ENCODE measurements at regions not wholly inside any gene's neighbourhood (a gene's known extent, or its start where the extent isn't known, plus 50 kb on each side); places are given as distances from the start of the nearest gene placed in this dataset.
"Not testable (repeated sequence)": the region's sequence is repeated elsewhere in the genome, so short reads cannot be mapped to it uniquely, and the experiment has no call there.

DNA sequence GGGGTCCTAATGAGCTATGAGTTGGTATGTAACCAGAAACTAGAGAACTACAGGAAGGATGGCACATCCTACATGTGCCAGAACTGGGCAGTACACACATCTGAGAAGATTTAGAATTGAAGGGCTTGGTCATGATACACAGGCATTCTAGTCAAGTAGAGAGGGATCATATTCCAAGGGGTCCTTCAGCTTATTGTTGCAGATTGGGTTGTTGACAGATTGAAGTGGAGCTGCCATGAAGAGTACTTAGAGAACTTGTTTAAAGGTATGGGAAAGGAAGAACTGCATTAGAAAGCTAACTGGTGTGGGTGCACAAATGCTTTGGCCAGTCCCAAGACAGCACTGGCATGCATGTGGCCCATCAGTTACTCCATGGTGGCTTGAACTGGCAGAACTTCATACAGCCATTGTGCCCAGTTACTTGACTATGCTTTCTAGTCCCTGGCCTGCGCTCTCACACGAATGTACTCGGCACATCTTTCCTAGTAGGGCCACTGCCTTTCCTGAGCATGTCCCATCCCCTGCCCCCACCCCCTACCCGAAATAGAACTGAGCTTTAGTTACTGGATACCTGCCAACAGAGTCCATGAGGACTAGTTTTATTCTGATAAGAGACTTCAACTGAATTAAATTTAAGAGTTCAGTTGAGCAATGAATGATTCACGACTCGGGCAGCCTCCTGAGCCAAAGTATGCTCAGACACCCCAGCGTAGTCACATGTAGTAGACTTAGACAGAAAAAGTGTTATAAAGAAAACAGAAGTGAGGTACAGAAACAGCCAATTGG is 64.0 kb downstream of the CCNG2 start:
- DNase-seq, result no peak

DNA sequence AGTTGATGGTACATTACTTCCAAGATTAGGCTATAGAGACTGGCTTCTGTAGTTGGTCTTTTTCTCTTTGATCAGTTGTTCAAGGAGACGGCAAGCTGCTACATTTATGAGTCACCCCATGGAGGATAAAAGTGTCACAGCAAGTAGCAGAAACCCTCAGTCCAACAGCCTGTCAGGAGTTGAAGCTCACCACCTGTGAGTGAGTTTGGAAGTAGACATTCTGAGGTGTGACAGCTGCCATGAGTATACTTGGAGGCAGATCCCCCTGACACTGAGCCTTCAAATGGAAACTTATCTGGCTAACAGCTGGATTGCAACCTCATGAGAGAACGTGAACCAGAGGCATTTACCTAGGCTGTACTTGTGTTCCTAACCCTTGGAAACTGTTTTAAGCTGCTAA is 68.0 kb downstream of the CCNG2 start:
- DNase-seq, result no peak

- DNase-seq, result no peak
These were observed 70.1 kb downstream of the CCNG2 start for GRCh38 chr4:77226939-77227705.

DNA sequence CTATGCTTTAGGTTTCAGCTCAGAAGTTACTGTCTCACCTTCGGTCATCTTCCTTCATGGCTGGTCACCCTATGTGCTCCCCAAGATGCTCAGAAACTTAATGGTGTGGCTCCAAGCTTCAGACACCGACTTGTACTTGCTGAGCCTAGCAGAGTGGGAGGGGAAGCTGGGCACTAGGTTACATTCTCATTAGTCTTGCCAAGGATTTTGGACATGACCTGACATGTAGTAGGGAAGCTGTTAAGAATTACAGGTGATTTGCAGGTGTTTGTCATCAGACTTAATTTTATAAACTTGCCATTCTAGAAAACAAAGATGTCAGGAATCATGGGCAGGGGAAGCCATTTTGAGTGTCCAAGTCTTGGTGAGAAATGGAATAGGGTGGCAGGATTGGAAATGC is 72.4 kb downstream of the CCNG2 start:
- no peak for DNase-seq

DNA sequence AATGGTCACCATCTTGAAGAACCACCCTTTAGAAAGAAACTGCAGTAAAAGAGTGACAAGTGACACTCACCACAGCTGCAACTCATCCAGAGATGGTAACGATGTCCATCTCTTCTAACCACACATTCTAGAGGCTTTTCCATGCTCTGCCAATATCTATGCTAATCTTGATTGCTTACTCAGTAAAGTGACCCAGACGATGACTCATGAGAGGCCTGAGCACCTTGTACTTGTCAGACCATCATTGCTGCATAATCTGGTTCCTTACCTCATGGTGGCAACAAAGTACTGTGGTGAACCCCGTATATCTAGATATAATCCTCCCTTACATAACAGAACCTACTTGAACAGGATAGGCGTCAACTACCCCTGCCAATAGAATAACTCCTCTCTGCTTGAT is 75.6 kb downstream of the CCNG2 start:
- DNase-seq, result no peak

DNA sequence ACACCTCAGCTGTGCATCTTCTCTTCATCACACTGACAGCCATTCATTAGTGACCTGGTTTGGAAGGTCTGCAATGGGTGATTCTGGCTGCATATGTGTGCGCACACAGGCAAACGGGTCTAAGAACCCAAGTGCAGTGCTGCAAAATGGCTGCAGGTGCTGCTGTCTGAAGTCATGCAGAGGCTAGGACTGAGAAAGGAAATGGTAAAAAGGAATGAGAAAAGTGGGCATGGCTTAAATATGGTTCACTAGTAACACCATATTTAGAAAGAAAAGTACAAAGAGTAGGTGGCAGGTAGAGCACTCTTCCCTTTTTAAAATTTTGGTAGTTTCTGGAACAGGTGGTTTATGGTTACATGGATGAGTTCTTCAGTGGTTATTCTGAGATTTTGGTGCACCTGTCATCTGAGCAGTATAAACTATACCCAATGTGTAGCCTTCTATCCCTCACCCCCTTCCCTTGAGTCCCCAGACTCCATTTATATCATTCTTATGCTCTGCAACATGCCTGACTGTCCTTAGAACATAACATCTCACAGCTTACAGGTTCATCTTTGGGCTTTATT is 78.4 kb downstream of the CCNG2 start:
- DNase-seq, result no peak

DNA sequence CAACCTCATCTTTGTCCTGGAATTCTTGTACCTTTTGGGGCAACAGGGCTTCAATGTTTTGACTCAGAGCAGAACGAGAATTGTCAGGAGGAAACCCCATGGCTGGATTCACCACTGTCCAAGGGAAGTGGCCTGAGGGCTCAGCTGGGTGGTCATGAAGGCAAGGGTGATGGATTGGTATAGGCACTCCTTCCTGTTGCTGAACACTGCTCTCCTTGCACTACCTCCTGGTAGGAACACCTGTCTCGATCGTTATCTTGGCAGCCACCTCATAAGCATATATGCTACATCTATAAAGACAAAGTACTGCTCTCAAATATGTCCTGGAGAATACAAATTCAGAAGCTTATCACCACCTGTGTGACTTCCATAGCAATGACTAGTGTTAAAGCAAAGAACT is 79.8 kb downstream of the CCNG2 start:
- DNase-seq, result no peak

- DNase-seq, result peak; percentile 11
These were observed 83.6 kb downstream of the CCNG2 start for GRCh38 chr4:77240469-77241066.

- DNase-seq, result no peak
These were observed 91.8 kb downstream of the CCNG2 start for GRCh38 chr4:77248805-77249204.

- no peak for DNase-seq
These were observed 94.7 kb downstream of the CCNG2 start for GRCh38 chr4:77251751-77252150.

DNA sequence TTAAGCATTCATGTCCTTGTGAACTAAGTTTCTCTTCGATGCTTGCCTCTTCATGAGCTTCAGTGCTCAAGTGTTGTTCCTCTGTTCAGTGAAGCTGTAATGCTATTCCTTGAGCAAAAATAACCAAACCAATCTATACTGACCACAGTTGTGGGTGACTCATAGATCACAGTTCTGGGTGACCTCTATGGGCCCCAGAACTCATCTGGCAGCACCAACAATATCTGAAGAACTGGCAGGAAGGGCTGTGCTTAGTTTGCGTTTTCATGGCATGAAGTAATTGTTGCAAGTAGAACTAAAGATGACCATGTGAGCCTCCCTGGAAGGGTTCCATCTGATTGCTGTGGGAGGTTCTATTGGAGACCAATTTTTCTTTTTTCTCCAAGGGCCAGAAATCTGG is 106.2 kb downstream of the CCNG2 start:
- no peak for DNase-seq

DNA sequence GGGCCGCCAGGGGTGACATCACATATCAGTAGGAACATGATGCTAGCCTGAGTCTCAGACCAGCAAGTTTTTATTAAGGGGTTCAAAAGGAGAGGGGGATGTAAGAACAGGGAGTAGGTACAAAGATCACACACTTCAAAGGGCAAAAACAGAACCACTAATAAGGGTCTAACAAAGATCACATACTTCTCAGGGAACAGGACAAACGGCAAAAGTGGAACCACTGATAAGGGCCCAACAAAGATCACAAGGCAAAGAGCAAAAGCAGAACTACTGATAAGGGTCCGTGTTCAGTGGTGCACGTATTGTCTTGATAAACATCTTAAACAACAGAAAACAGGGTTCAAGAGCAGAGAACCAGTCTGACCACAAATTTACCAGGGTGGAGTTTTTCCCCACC is 107.0 kb downstream of the CCNG2 start:
- not testable (repeated sequence) for DNase-seq

- no peak for DNase-seq
These were observed 107.8 kb downstream of the CCNG2 start for GRCh38 chr4:77264826-77265225.

GRCh38 chr4:77268108-77268507 is 111.1 kb downstream of the CCNG2 start:
- no peak for DNase-seq

DNA sequence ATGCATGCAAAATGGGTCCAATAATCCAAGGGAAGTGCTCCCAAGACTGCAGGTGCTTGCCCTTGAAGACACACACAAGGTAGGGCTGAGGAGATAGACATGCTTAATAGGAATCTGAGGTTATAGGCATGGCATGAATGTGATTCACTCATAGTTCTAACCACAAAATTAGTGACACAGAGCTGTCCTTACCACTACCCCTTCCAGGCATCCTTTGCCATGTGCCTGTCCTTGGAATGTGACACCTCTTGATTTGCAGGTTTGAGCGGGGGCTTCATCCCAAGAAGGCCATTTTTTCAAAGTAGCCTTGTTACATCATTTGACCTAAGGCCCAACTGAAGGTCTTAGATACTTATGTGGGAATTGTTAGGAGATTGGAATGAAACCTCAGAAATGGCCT is 112.5 kb downstream of the CCNG2 start:
- DNase-seq, result no peak

GRCh38 chr4:77273412-77273811 is 116.4 kb downstream of the CCNG2 start:
- no peak for DNase-seq

- DNase-seq, result not testable (repeated sequence)
These were observed 122.1 kb downstream of the CCNG2 start for GRCh38 chr4:77279114-77279513.

- DNase-seq, result no peak
These were observed 125.3 kb downstream of the CCNG2 start for GRCh38 chr4:77282305-77282704.

DNA sequence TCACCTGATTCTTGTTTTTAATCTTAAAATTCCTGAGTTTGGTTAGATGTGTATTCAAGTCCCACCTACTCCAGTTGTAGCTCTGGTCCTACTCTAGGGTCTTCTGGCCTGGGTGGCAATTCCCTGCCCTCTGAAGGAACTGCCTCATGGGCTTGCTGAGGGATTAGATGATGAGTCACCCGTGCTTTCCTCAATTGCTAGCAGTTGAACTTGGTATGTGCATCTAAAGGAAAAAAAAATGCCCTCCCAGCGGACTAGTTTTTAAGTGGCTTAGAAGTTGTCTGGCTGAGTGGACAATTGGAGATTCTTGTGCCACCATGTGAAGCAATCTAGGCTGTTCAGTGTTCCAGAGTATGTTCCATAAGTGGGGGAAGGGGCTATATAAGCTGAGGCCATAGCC is 127.0 kb downstream of the CCNG2 start:
- no peak for DNase-seq

DNA sequence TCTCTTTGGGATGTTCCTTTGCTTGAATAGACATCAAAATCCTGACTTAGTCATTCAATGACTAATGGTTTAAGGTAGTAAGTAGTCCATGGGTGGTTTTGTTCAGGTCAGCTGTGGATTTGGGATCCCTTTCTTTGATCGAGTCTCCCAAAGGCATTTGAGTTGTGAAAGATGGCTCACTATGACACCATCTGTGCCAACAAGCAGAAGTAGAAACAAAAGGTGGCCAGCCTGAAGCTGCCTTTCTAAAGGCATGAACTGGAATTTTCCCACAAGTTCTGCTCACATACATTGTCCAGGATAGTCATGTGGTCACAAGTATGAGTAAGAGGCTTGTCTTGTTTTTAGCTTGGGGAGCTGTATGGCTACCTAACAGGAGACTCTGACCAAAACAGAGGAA is 129.9 kb downstream of the CCNG2 start:
- DNase-seq, result no peak

GRCh38 chr4:77293426-77293825 is 136.4 kb downstream of the CCNG2 start:
- DNase-seq, result no peak

DNA sequence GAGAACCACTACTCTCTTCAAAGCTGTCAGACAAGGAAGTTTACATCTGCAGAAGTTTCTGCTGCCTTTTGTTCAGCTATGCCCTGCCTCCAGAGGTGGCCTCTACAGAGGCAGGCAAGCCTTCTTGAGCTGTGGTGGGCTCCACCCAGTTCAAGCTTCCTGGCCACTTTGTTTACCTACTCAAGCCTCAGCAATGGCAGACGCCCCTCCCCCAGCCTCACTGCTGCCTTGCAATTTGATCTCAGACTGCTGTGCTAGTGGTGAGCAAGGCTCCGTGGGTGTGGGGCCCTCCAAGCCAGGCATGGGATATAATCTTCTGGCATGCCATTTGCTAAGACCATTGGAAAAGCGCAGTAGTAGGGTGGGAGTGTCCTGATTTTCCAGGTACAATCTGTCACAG is 144.0 kb downstream of the CCNG2 start:
- DNase-seq, result not testable (repeated sequence)

GRCh38 chr4:77305766-77306165 is 148.8 kb downstream of the CCNG2 start:
- no peak for DNase-seq

DNA sequence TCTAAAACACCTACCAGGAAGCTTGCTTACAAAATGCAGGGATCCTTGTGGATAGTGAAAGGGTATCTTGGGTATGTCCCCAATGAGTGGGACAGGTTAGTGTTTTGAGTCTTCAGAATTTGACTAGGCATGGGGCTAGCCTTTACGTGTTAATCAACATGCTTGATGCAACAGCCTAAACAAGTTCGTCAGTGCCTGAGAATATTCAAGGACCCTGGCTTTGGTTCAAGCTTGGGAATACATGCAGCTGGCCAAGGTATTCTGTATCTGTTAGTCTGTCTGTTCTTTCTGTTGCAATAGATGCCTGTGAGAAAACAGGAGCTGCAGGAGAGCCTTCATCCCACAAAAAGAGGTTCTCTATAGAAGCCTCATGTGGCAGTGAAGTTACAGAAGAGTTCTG is 149.5 kb downstream of the CCNG2 start:
- DNase-seq, result no peak

All from GF-D8 (cell line).